Osteoblast (primary cell): ENCODE measurements at regions not wholly inside any gene's neighbourhood (a gene's known extent, or its start where the extent isn't known, plus 50 kb on each side); places are given as distances from the start of the nearest gene placed in this dataset.

ENCODE experiments used
- DNase-seq: peaks from one replicate; pipeline ENCODE4 v3.0.0; 2011; ENCODE audit warnings: low spot score, mixed read lengths; ENCODE audit not compliant: insufficient read length; ENCODE audit errors: missing footprints
- H2AFZ ChIP-seq: 2 replicates; pipeline ENCODE4 v1.6.0; 2011; ENCODE audit warnings: mild to moderate bottlenecking, low read length
- H3K27ac ChIP-seq: 2 replicates; pipeline ENCODE4 v1.5.1; 2011; ENCODE audit warnings: mild to moderate bottlenecking, low read depth, low read length, moderate library complexity
- H3K27me3 ChIP-seq: 2 replicates; pipeline ENCODE4 v1.6.0; 2012; ENCODE audit warnings: mild to moderate bottlenecking, control low read depth, inconsistent platforms, low read length, moderate library complexity; ENCODE audit not compliant: insufficient read depth
- H3K36me3 ChIP-seq: 2 replicates; pipeline ENCODE4 v1.5.1; 2011; ENCODE audit warnings: mild to moderate bottlenecking, low read length, control low read depth, moderate library complexity; ENCODE audit not compliant: insufficient read depth
- H3K4me1 ChIP-seq: 2 replicates; pipeline ENCODE4 v1.5.1; 2011; ENCODE audit warnings: mild to moderate bottlenecking, low read length, control low read depth, moderate library complexity; ENCODE audit not compliant: insufficient read depth
- H3K4me2 ChIP-seq: 2 replicates; pipeline ENCODE4 v1.6.0; 2011; ENCODE audit warnings: mild to moderate bottlenecking, low read length; ENCODE audit not compliant: insufficient read depth
- H3K4me3 ChIP-seq: fragments of 200-600 bp; sonication (generic); 3 replicates; pipeline ENCODE4 v1.5.1; 2012; ENCODE audit warnings: mild to moderate bottlenecking, low read length, inconsistent platforms; ENCODE audit not compliant: insufficient read depth
- H3K79me2 ChIP-seq: 2 replicates; pipeline ENCODE4 v1.6.0; 2012; ENCODE audit warnings: mild to moderate bottlenecking, low read length, control low read depth, inconsistent platforms; ENCODE audit not compliant: insufficient read depth
- H3K9me3 ChIP-seq: 2 replicates; pipeline ENCODE4 v1.5.1; 2011; ENCODE audit warnings: low read depth, low read length, control low read depth
- H4K20me1 ChIP-seq: 2 replicates; pipeline ENCODE4 v1.6.0; 2012; ENCODE audit warnings: mild to moderate bottlenecking, low read length, control low read depth; ENCODE audit not compliant: insufficient read depth
- TF ChIP-seq, protein P1 (sequence below): IDR thresholded peaks from 2 replicates; pipeline ENCODE4 v1.5.1; 2011; ENCODE audit warnings: mild to moderate bottlenecking, low read depth, low read length, moderate library complexity; ENCODE audit errors: extremely low read depth

DNA sequence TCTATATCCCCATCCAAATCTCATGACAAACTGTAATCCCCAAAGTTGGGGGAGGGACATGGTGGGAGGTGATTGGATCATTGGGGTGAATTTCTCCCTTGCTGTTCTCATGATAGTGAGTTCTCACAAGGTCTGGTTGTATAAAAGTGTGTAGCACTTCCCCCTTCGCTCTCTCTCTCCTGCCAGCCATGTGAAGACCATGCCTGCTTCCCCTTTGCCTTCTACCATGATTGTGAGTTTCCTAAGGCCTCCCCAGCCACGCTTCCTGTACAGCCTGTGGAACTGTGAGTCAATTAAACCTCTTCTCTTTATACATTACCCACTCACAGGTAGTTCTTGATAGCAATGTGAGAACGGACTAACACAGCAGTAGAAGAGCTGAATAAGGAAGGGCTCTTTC, 62.6 kb upstream of the VASH1 start:
- DNase-seq: no peak
- no peaks in the 10 kb centered on the region for H3K79me2 ChIP-seq
- H3K27ac ChIP-seq: no peak overlapping the region

DNA sequence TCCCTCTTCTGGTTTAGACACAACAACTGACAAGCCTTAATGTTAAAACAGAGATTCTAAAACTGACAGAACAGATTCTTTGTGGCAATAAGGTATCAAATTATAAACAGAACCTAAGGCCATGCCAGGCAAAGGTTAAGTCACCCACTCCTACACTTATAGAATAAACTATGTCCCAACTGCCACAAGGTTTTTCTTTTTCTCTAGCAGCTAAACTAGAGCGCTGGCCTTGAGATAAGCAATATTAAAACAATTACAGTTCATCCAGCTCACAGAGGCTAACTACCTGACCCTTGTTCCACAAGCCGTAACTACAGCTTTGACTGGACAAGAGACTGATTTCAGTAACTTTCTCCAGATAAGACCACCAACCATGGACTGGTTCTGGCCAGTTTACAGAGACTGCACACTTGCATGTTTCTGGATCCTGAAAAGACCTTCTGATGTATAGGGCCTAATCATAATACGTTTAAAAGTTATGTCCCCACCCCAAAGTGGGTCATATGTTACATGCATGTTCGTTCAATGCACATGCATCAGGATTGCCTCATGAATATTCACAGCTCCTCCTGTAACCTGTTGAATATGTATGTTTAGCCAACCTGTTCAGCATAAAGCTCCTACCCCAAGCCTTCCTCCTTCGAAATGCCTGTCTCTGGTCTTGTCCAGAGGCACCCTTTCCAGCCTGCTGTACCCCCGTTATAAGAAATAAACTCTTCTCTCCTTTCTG, 61.9 kb upstream of the VASH1 start:
- no peak overlapping the region for H3K4me2 ChIP-seq
- TF ChIP-seq, protein P1, sequence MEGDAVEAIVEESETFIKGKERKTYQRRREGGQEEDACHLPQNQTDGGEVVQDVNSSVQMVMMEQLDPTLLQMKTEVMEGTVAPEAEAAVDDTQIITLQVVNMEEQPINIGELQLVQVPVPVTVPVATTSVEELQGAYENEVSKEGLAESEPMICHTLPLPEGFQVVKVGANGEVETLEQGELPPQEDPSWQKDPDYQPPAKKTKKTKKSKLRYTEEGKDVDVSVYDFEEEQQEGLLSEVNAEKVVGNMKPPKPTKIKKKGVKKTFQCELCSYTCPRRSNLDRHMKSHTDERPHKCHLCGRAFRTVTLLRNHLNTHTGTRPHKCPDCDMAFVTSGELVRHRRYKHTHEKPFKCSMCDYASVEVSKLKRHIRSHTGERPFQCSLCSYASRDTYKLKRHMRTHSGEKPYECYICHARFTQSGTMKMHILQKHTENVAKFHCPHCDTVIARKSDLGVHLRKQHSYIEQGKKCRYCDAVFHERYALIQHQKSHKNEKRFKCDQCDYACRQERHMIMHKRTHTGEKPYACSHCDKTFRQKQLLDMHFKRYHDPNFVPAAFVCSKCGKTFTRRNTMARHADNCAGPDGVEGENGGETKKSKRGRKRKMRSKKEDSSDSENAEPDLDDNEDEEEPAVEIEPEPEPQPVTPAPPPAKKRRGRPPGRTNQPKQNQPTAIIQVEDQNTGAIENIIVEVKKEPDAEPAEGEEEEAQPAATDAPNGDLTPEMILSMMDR: no peak
- H3K27ac ChIP-seq: no peak overlapping the region
- peaks cover 4% of the 10 kb centered on the region for H3K27me3 ChIP-seq
- H3K36me3 ChIP-seq: no peaks in the 10 kb centered on the region
- H3K79me2 ChIP-seq: no peaks in the 10 kb centered on the region
- H3K4me3 ChIP-seq: no peak overlapping the region
- peaks cover 3% of the 10 kb centered on the region for H3K4me1 ChIP-seq
- no peak overlapping the region for H2AFZ ChIP-seq
- H4K20me1 ChIP-seq: peaks cover 2% of the 10 kb centered on the region
- no peaks in the 10 kb centered on the region for H3K9me3 ChIP-seq
- no peak for DNase-seq

More for the DNA sequence above, 62.6 kb upstream of the VASH1 start:
- H3K4me1 ChIP-seq: peaks cover 3% of the 10 kb centered on the region
- H3K36me3 ChIP-seq: no peaks in the 10 kb centered on the region
- H2AFZ ChIP-seq: no peak overlapping the region
- no peak overlapping the region for H3K4me3 ChIP-seq
- no peak overlapping the region for H3K4me2 ChIP-seq
- H4K20me1 ChIP-seq: peaks cover 2% of the 10 kb centered on the region
- TF ChIP-seq, protein P1: no peak
- peaks cover 4% of the 10 kb centered on the region for H3K27me3 ChIP-seq
- no peaks in the 10 kb centered on the region for H3K9me3 ChIP-seq

DNA sequence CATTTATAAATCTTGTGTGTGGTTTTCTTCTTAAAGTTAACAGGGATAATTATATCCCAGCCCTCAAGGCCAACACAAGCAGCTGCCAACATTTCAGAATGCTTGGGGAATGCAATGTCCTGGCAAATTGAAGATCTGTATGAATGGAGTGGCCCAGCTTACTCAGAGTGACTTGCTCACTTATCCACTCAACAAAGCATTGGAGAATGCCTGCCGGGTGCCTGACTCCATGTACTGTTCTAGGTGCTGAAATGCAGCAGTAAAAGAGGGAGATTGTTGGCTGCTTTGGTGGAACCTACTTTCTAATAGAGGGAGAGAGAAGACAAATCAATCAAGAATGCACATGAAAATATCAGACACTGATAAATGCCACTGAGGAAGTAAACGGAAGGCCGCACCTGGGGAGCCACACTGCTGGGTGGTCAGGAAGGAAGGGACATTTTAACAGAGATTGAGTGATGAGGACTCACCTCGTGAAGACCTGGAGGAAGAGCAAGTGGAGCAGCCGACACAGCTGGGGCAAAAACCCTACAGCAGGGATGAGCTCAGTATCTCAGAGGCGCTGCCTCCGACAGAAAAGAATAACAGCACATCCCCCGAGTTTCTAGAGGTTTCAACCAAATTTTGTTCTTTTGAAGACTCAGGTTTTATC, 61.2 kb upstream of the VASH1 start:
- no peak overlapping the region for H3K27ac ChIP-seq
- H4K20me1 ChIP-seq: peaks cover 2% of the 10 kb centered on the region
- no peak overlapping the region for H2AFZ ChIP-seq
- H3K36me3 ChIP-seq: no peaks in the 10 kb centered on the region
- TF ChIP-seq, protein P1: no peak
- no peak overlapping the region for H3K4me2 ChIP-seq
- no peaks in the 10 kb centered on the region for H3K9me3 ChIP-seq
- H3K79me2 ChIP-seq: no peaks in the 10 kb centered on the region
- H3K4me1 ChIP-seq: peaks cover 3% of the 10 kb centered on the region
- H3K4me3 ChIP-seq: no peak overlapping the region
- DNase-seq: no peak
- H3K27me3 ChIP-seq: peaks cover 4% of the 10 kb centered on the region

DNA sequence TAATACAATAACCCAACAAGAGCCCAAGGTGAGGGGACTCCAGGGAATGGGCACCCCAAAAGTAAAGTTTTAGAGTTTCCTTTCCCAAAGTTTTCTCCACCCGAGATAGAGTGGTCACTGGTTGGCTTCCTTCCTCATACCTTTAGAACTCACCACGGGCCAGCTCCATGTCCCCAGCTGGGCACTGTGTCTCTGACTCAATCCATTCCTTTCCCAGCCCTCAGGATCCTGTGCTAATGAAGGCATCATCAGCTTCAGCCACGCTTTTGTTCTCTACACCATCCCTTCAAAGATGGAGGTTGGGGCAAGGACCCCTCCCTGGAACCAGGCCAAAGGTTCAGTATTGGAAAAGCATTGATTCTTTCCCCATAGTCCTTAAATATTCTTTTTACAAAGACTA, 59.8 kb upstream of the VASH1 start:
- peaks cover 2% of the 10 kb centered on the region for H4K20me1 ChIP-seq
- H3K27ac ChIP-seq: no peak overlapping the region
- TF ChIP-seq, protein P1: no peak
- DNase-seq: no peak
- peaks cover 4% of the 10 kb centered on the region for H3K27me3 ChIP-seq
- H3K79me2 ChIP-seq: no peaks in the 10 kb centered on the region
- no peaks in the 10 kb centered on the region for H3K36me3 ChIP-seq
- no peaks in the 10 kb centered on the region for H3K9me3 ChIP-seq
- no peak overlapping the region for H2AFZ ChIP-seq
- peaks cover 3% of the 10 kb centered on the region for H3K4me1 ChIP-seq
- H3K4me2 ChIP-seq: no peak overlapping the region
- no peak overlapping the region for H3K4me3 ChIP-seq
